Activated CD4-positive, alpha-beta memory T cell treated with anti-CD3 and anti-CD28 coated beads, Interleukin-2, amount 10 ng/mL, durations not matched to agents 7 days and 5 days (primary cell): ENCODE measurements at regions not wholly inside any gene's neighbourhood (a gene's known extent, or its start where the extent isn't known, plus 50 kb on each side); places are given as distances from the start of the nearest gene placed in this dataset.
"Not testable (repeated sequence)": the region's sequence is repeated elsewhere in the genome, so short reads cannot be mapped to it uniquely, and the experiment has no call there.

Experiments
- CTCF ChIA-PET: fragments of 350-600 bp; sonication (Branson Sonifier 250); formaldehyde crosslinking; loops from one replicate; lab custom pipeline; 2021; ENCODE audit warnings: antibody characterized with exemption, inconsistent platforms; lab: Charles Lee
- POLR2A ChIA-PET: fragments of 350-600 bp; sonication (Branson Sonifier 250); formaldehyde crosslinking; loops from one replicate; lab custom pipeline; 2021; ENCODE audit warnings: antibody characterized with exemption; lab: Charles Lee
- DNase-seq: peaks from one replicate; pipeline ENCODE4 v3.0.0-alpha.2; 2020
- H3K27ac Mint-ChIP-seq: one replicate; pipeline ENCODE4 v1.8.0; 2021; ENCODE audit warnings: mild to moderate bottlenecking, mixed read lengths
- H3K27me3 Mint-ChIP-seq: one replicate; pipeline ENCODE4 v1.8.0; 2021; ENCODE audit warnings: mixed read lengths
- H3K36me3 Mint-ChIP-seq: one replicate; pipeline ENCODE4 v1.8.0; 2021; ENCODE audit warnings: low read depth, mixed read lengths
- H3K4me1 Mint-ChIP-seq: one replicate; pipeline ENCODE4 v1.8.0; 2021; ENCODE audit warnings: mixed read lengths
- H3K4me3 Mint-ChIP-seq: one replicate; pipeline ENCODE4 v1.8.0; 2021; ENCODE audit warnings: mild to moderate bottlenecking, mixed read lengths
- H3K9me3 Mint-ChIP-seq: one replicate; pipeline ENCODE4 v1.8.0; 2021; ENCODE audit warnings: mixed read lengths

GRCh38 chr10:105577865-105578607 is 936.9 kb downstream of the SORCS3 start:
- POLR2A ChIA-PET: no interaction called here
- no peaks in the 10 kb centered on the region for H3K27me3 Mint-ChIP-seq
- no peak for DNase-seq
- H3K4me3 Mint-ChIP-seq: no peak overlapping the region
- H3K27ac Mint-ChIP-seq: no peak overlapping the region
- no peaks in the 10 kb centered on the region for H3K36me3 Mint-ChIP-seq
- H3K9me3 Mint-ChIP-seq: peaks cover 15% of the 10 kb centered on the region
- H3K4me1 Mint-ChIP-seq: no peaks in the 10 kb centered on the region
- CTCF ChIA-PET: no interaction called here

GRCh38 chr10:105559333-105560097 is 918.4 kb downstream of the SORCS3 start:
- Mint-ChIP-seq H3K4me1 (no peaks in the 10 kb centered on the region), H3K27me3 (no peaks in the 10 kb centered on the region), H3K4me3 (no peak overlapping the region), H3K27ac (no peak overlapping the region), H3K36me3 (no peaks in the 10 kb centered on the region), H3K9me3 (peaks cover 4% of the 10 kb centered on the region)
- DNase-seq: no peak
- POLR2A ChIA-PET: no interaction called here
- CTCF ChIA-PET: no interaction called here

- CTCF ChIA-PET, H3K36me3 Mint-ChIP-seq, H3K27me3 Mint-ChIP-seq, DNase-seq, H3K4me3 Mint-ChIP-seq, POLR2A ChIA-PET, H3K4me1 Mint-ChIP-seq, H3K9me3 Mint-ChIP-seq, H3K27ac Mint-ChIP-seq: not testable (repeated sequence)
Measured at GRCh38 chr10:105550453-105550852, 909.4 kb downstream of the SORCS3 start.

GRCh38 chr10:105549731-105550130 is 908.6 kb downstream of the SORCS3 start:
- Mint-ChIP-seq H3K27me3 (no peaks in the 10 kb centered on the region), H3K4me3 (no peak overlapping the region), H3K27ac (no peak overlapping the region), H3K36me3 (no peaks in the 10 kb centered on the region), H3K4me1 (no peaks in the 10 kb centered on the region), H3K9me3 (peaks cover 5% of the 10 kb centered on the region)
- POLR2A ChIA-PET: no interaction called here
- DNase-seq: no peak
- CTCF ChIA-PET: no interaction called here

- no peak for DNase-seq
- no peaks in the 10 kb centered on the region for H3K4me1 Mint-ChIP-seq
- H3K9me3 Mint-ChIP-seq: peaks cover 5% of the 10 kb centered on the region
- no peaks in the 10 kb centered on the region for H3K36me3 Mint-ChIP-seq
- CTCF ChIA-PET: no interaction called here
- no peak overlapping the region for H3K27ac Mint-ChIP-seq
- no peaks in the 10 kb centered on the region for H3K27me3 Mint-ChIP-seq
- no peak overlapping the region for H3K4me3 Mint-ChIP-seq
- POLR2A ChIA-PET: no interaction called here
Measured at GRCh38 chr10:105545101-105545500, 904.0 kb downstream of the SORCS3 start.

- no peaks in the 10 kb centered on the region for H3K27me3 Mint-ChIP-seq
- DNase-seq: no peak
- ChIA-PET CTCF (no interaction called here), POLR2A (no interaction called here)
- no peak overlapping the region for H3K27ac Mint-ChIP-seq
- no peak overlapping the region for H3K4me3 Mint-ChIP-seq
- peaks cover 6% of the 10 kb centered on the region for H3K9me3 Mint-ChIP-seq
- no peaks in the 10 kb centered on the region for H3K4me1 Mint-ChIP-seq
- H3K36me3 Mint-ChIP-seq: no peaks in the 10 kb centered on the region
Measured at GRCh38 chr10:105540381-105540780, 899.3 kb downstream of the SORCS3 start.

- H3K27me3 Mint-ChIP-seq: no peaks in the 10 kb centered on the region
- ChIA-PET POLR2A (no interaction called here), CTCF (no interaction called here)
Measured at GRCh38 chr10:105538874-105539273, 897.8 kb downstream of the SORCS3 start.

GRCh38 chr10:105535478-105535877 is 894.4 kb downstream of the SORCS3 start:
- peaks cover 18% of the 10 kb centered on the region for H3K9me3 Mint-ChIP-seq
- DNase-seq: no peak
- ChIA-PET POLR2A (no interaction called here), CTCF (no interaction called here)
- H3K36me3 Mint-ChIP-seq: no peaks in the 10 kb centered on the region
- no peak overlapping the region for H3K4me3 Mint-ChIP-seq
- H3K27ac Mint-ChIP-seq: no peak overlapping the region
- H3K27me3 Mint-ChIP-seq: no peaks in the 10 kb centered on the region
- H3K4me1 Mint-ChIP-seq: no peaks in the 10 kb centered on the region

More at GRCh38 chr10:105538874-105539273, 897.8 kb downstream of the SORCS3 start:
- Mint-ChIP-seq H3K4me3 (no peak overlapping the region), H3K27ac (no peak overlapping the region), H3K4me1 (no peaks in the 10 kb centered on the region), H3K36me3 (no peaks in the 10 kb centered on the region), H3K9me3 (peaks cover 10% of the 10 kb centered on the region)
- DNase-seq: no peak

GRCh38 chr10:105534086-105534485 is 893.0 kb downstream of the SORCS3 start:
- CTCF ChIA-PET: no interaction called here
- Mint-ChIP-seq H3K4me3 (no peak overlapping the region), H3K27me3 (no peaks in the 10 kb centered on the region), H3K9me3 (peaks cover 18% of the 10 kb centered on the region), H3K27ac (no peak overlapping the region), H3K4me1 (no peaks in the 10 kb centered on the region), H3K36me3 (no peaks in the 10 kb centered on the region)
- no peak for DNase-seq
- POLR2A ChIA-PET: no interaction called here

GRCh38 chr10:105516511-105516910 is 875.4 kb downstream of the SORCS3 start:
- DNase-seq: no peak
- H3K27ac Mint-ChIP-seq: no peak overlapping the region
- no peak overlapping the region for H3K4me3 Mint-ChIP-seq
- ChIA-PET POLR2A (no interaction called here), CTCF (no interaction called here)
- no peaks in the 10 kb centered on the region for H3K36me3 Mint-ChIP-seq
- no peaks in the 10 kb centered on the region for H3K27me3 Mint-ChIP-seq
- no peaks in the 10 kb centered on the region for H3K4me1 Mint-ChIP-seq
- H3K9me3 Mint-ChIP-seq: no peaks in the 10 kb centered on the region

- no peak for DNase-seq
- H3K36me3 Mint-ChIP-seq: no peaks in the 10 kb centered on the region
- no peaks in the 10 kb centered on the region for H3K4me1 Mint-ChIP-seq
- no peak overlapping the region for H3K27ac Mint-ChIP-seq
- ChIA-PET POLR2A (no interaction called here), CTCF (no interaction called here)
- H3K4me3 Mint-ChIP-seq: no peak overlapping the region
- peaks cover 7% of the 10 kb centered on the region for H3K9me3 Mint-ChIP-seq
- no peaks in the 10 kb centered on the region for H3K27me3 Mint-ChIP-seq
Measured at GRCh38 chr10:105514106-105514505, 873.0 kb downstream of the SORCS3 start.

- CTCF ChIA-PET: no interaction called here
- H3K36me3 Mint-ChIP-seq: no peaks in the 10 kb centered on the region
- no peak overlapping the region for H3K27ac Mint-ChIP-seq
- no peaks in the 10 kb centered on the region for H3K27me3 Mint-ChIP-seq
- H3K4me3 Mint-ChIP-seq: no peak overlapping the region
- DNase-seq: no peak
- H3K9me3 Mint-ChIP-seq: peaks cover 10% of the 10 kb centered on the region
- H3K4me1 Mint-ChIP-seq: no peaks in the 10 kb centered on the region
- POLR2A ChIA-PET: no interaction called here
Measured at GRCh38 chr10:105509517-105509916, 868.4 kb downstream of the SORCS3 start.

GRCh38 chr10:105506262-105506661 is 865.2 kb downstream of the SORCS3 start:
- ChIA-PET CTCF (no interaction called here), POLR2A (no interaction called here)
- no peak overlapping the region for H3K27ac Mint-ChIP-seq
- H3K27me3 Mint-ChIP-seq: no peaks in the 10 kb centered on the region
- no peak for DNase-seq
- peaks cover 10% of the 10 kb centered on the region for H3K9me3 Mint-ChIP-seq
- no peak overlapping the region for H3K4me3 Mint-ChIP-seq
- no peaks in the 10 kb centered on the region for H3K4me1 Mint-ChIP-seq
- no peaks in the 10 kb centered on the region for H3K36me3 Mint-ChIP-seq

GRCh38 chr10:105503714-105504113 is 862.6 kb downstream of the SORCS3 start:
- Mint-ChIP-seq H3K4me1 (no peaks in the 10 kb centered on the region), H3K27me3 (no peaks in the 10 kb centered on the region), H3K4me3 (no peak overlapping the region), H3K27ac (no peak overlapping the region), H3K36me3 (no peaks in the 10 kb centered on the region), H3K9me3 (peaks cover 7% of the 10 kb centered on the region)
- DNase-seq: no peak
- ChIA-PET CTCF (no interaction called here), POLR2A (no interaction called here)
